Panc1 (cell line): ENCODE measurements at regions not wholly inside any gene's neighbourhood (a gene's known extent, or its start where the extent isn't known, plus 50 kb on each side); places are given as distances from the start of the nearest gene placed in this dataset.

Source experiments
- ATAC-seq: fragments of 200-7000 bp; cut with Tn5 transposase; 2 replicates; pipeline ENCODE4 v1.9.1; 2020; ENCODE audit warnings: mild to moderate bottlenecking, moderate library complexity
- BruUV-seq: library from RNA; stranded (reverse); fragments of 400-500 nt; replicated peaks from 2 replicates; lab custom pipeline; 2021; lab: Mats Ljungman, UMichigan
- CTCF ChIA-PET: fragments of 300-600 bp; sonication (Branson Sonifier 250); formaldehyde crosslinking; loops from one replicate; lab custom pipeline; 2022; ENCODE audit warnings: antibody characterized with exemption; lab: Charles Lee
- POLR2A ChIA-PET: fragments of 300-600 bp; sonication (Branson Sonifier 250); formaldehyde crosslinking; loops from one replicate; lab custom pipeline; 2022; ENCODE audit warnings: antibody characterized with exemption; lab: Charles Lee
- DNase-seq: peaks from one replicate; pipeline ENCODE4 v3.0.0-alpha.2; 2010; ENCODE audit warnings: low read depth, low spot score
- H3K27ac ChIP-seq: 2 replicates; pipeline ENCODE4 v1.5.1; 2011; ENCODE audit warnings: mild to moderate bottlenecking, low read length, inconsistent platforms
- H3K27me3 ChIP-seq: fragments of 200-500 bp; sonication (Bioruptor generic); 2 replicates; pipeline ENCODE4 v1.6.0; 2014; ENCODE audit warnings: low read length, inconsistent platforms; ENCODE audit not compliant: control insufficient read depth, insufficient read depth
- H3K36me3 ChIP-seq: fragments of 200-500 bp; sonication (Bioruptor generic); 2 replicates; pipeline ENCODE4 v1.5.1; 2014; ENCODE audit warnings: inconsistent platforms, mild to moderate bottlenecking, low read length, moderate library complexity; ENCODE audit not compliant: control insufficient read depth, insufficient read depth
- H3K4me1 ChIP-seq: 2 replicates; pipeline ENCODE4 v1.5.1; 2011; ENCODE audit warnings: inconsistent platforms, mild to moderate bottlenecking, low read length, moderate library complexity; ENCODE audit not compliant: control insufficient read depth, insufficient read depth
- H3K4me3 ChIP-seq, 2 experiments: 2 replicates each; pipeline ENCODE4 v1.5.1; 2011 to 2012; ENCODE audit warnings: low read depth in 2 of 2, low read length in 2 of 2, mild to moderate bottlenecking in 2 of 2, inconsistent platforms in 1 of 2, moderate library complexity in 1 of 2
- H3K9me3 ChIP-seq: fragments of 200-500 bp; sonication (Bioruptor generic); 2 replicates; pipeline ENCODE4 v1.5.1; 2014; ENCODE audit warnings: low read depth, mild to moderate bottlenecking, inconsistent platforms, low read length, moderate library complexity; ENCODE audit not compliant: control insufficient read depth, insufficient read depth
- CTCF ChIP-seq: fragments of 450-650 bp; IDR thresholded peaks from 2 replicates; pipeline ENCODE4 v1.5.1; 2017; ENCODE audit warnings: mild to moderate bottlenecking
- POLR2AphosphoS5 ChIP-seq: IDR thresholded peaks from 2 replicates; pipeline ENCODE4 v1.6.1; 2012; ENCODE audit warnings: mild to moderate bottlenecking, low read depth, low read length, moderate library complexity
- REST ChIP-seq, 2 experiments: IDR thresholded peaks; 2 replicates each; pipeline ENCODE4 v1.6.1; 2011 to 2012; ENCODE audit warnings: low read depth in 2 of 2, control low read depth in 1 of 2, low read length in 1 of 2, mild to moderate bottlenecking in 1 of 2, moderate library complexity in 1 of 2; ENCODE audit not compliant: insufficient read depth in 1 of 2
- SIN3A ChIP-seq: IDR thresholded peaks from 2 replicates; pipeline ENCODE4 v1.6.1; 2012; ENCODE audit warnings: low read depth, mild to moderate bottlenecking, low read length, moderate library complexity, borderline replicate concordance; ENCODE audit not compliant: insufficient read depth
- TCF7L2 ChIP-seq: IDR thresholded peaks from 2 replicates; pipeline ENCODE4 v1.6.1; 2011; ENCODE audit warnings: mild to moderate bottlenecking, low read depth, low read length, inconsistent platforms
- in situ Hi-C: cut with HindIII; loops from 2 replicates; pipeline ENCODE4 v1.10.0; 2016; ENCODE audit warnings: low sequenced_read_pairs, low pct_unique_long_range_greater_than_20kb
- intact Hi-C: fragments of 100-400 bp; cut with micrococcal nuclease; formaldehyde crosslinking; loops from one replicate; pipeline ENCODE4 v1.10.0; 2022; ENCODE audit not compliant: unreplicated experiment

GRCh38 chr11:107202241-107202640, 184.0 kb upstream of the GUCY1A2 start:
- BruUV-seq, result no TSS peak
- in situ Hi-C loops (no loop called here), intact Hi-C loops (no loop called here)
- Histone ChIP-seq H3K4me3 (no peak overlapping the region), H3K9me3 (no peaks in the 10 kb centered on the region), H3K27ac (no peak overlapping the region), H3K4me1 (no peaks in the 10 kb centered on the region), H3K27me3 (peaks cover 4% of the 10 kb centered on the region; the same call in 1 of the 2 replicates), H3K36me3 (no peaks in the 10 kb centered on the region)
- no peak for DNase-seq
- TF ChIP-seq TCF7L2, result no peak
- TF ChIP-seq POLR2AphosphoS5, result no peak
- TF ChIP-seq SIN3A, result no peak
- no peak for TF ChIP-seq CTCF
- CTCF ChIA-PET, result no interaction called here
- no peak for ATAC-seq
- POLR2A ChIA-PET, result interaction anchor here (0.5 kb wide), 1 partner anchor 199 kb away, joined by 4 read pairs; no protein-coding TSS in a partner anchor

GRCh38 chr11:107198490-107199007, 180.3 kb upstream of the GUCY1A2 start:
- POLR2A ChIA-PET, result no interaction called here
- Histone ChIP-seq H3K27ac (no peak overlapping the region), H3K36me3 (no peaks in the 10 kb centered on the region), H3K9me3 (no peaks in the 10 kb centered on the region), H3K4me1 (no peaks in the 10 kb centered on the region), H3K4me3 (no peak overlapping the region), H3K27me3 (peaks cover 4% of the 10 kb centered on the region; the same call in 1 of the 2 replicates)
- BruUV-seq, result no TSS peak
- in situ Hi-C loops, result no loop called here
- no peak for TF ChIP-seq TCF7L2
- no peak for TF ChIP-seq REST (IDR thresholded peaks at IDR 0.05; ENCODE audit: insufficient read depth in 1 of 2, low read depth in 2 of 2, low read length in 1 of 2)
- no peak for DNase-seq
- no peak for ATAC-seq
- intact Hi-C loops, result no loop called here
- CTCF ChIA-PET, result no interaction called here

GRCh38 chr11:107197932-107198331, 179.7 kb upstream of the GUCY1A2 start:
- TF ChIP-seq TCF7L2 (no peak), CTCF (no peak), POLR2AphosphoS5 (no peak), REST (IDR thresholded peaks at IDR 0.05; ENCODE audit: insufficient read depth in 1 of 2, low read depth in 2 of 2, low read length in 1 of 2) (no peak), SIN3A (no peak)
- no peak for DNase-seq
- ChIA-PET POLR2A (no interaction called here), CTCF (no interaction called here)
- Histone ChIP-seq H3K4me3 (no peak overlapping the region), H3K27me3 (no peaks in the 10 kb centered on the region; the same call in 1 of the 2 replicates), H3K36me3 (no peaks in the 10 kb centered on the region), H3K9me3 (no peaks in the 10 kb centered on the region), H3K27ac (no peak overlapping the region), H3K4me1 (no peaks in the 10 kb centered on the region)
- no TSS peak for BruUV-seq
- intact Hi-C loops (no loop called here), in situ Hi-C loops (no loop called here)
- no peak for ATAC-seq
